CD4-positive, alpha-beta T cell treated with Interferon gamma for 1 hour (primary cell): ENCODE measurements at regions not wholly inside any gene's neighbourhood (a gene's known extent, or its start where the extent isn't known, plus 50 kb on each side); places are given as distances from the start of the nearest gene placed in this dataset.
"Not testable (repeated sequence)": the region's sequence is repeated elsewhere in the genome, so short reads cannot be mapped to it uniquely, and the experiment has no call there.

Source experiments
- DNase-seq: peaks from one replicate; pipeline ENCODE4 v3.0.0-alpha.2; 2020

GRCh38 chr18:44569391-44570055 lies 111.2 kb upstream of the SETBP1 start:
- DNase-seq, result no peak

- no peak for DNase-seq
These were observed 101.5 kb upstream of the SETBP1 start for GRCh38 chr18:44579028-44579702.

- DNase-seq, result no peak
These were observed 100.9 kb upstream of the SETBP1 start for GRCh38 chr18:44579745-44580144.

- DNase-seq, result no peak
These were observed 100.5 kb upstream of the SETBP1 start for GRCh38 chr18:44580159-44580558.

GRCh38 chr18:44580782-44581181 lies 99.9 kb upstream of the SETBP1 start:
- not testable (repeated sequence) for DNase-seq

- DNase-seq, result no peak
These were observed 98.2 kb upstream of the SETBP1 start for GRCh38 chr18:44582456-44582855.

GRCh38 chr18:44584900-44585299 lies 95.8 kb upstream of the SETBP1 start:
- DNase-seq, result no peak

- no peak for DNase-seq
These were observed 93.7 kb upstream of the SETBP1 start for GRCh38 chr18:44586782-44587524.

- DNase-seq, result no peak
These were observed 92.2 kb upstream of the SETBP1 start for GRCh38 chr18:44588508-44588907.

GRCh38 chr18:44589693-44590355 lies 90.9 kb upstream of the SETBP1 start:
- DNase-seq, result no peak

GRCh38 chr18:44590956-44591670 lies 89.6 kb upstream of the SETBP1 start:
- no peak for DNase-seq

- no peak for DNase-seq
These were observed 88.0 kb upstream of the SETBP1 start for GRCh38 chr18:44592639-44593038.

GRCh38 chr18:44594799-44595467 lies 85.8 kb upstream of the SETBP1 start:
- no peak for DNase-seq

- no peak for DNase-seq
These were observed 82.9 kb upstream of the SETBP1 start for GRCh38 chr18:44597797-44598196.

GRCh38 chr18:44598514-44598913 lies 82.2 kb upstream of the SETBP1 start:
- DNase-seq, result no peak

- DNase-seq, result no peak
These were observed 81.3 kb upstream of the SETBP1 start for GRCh38 chr18:44599412-44599811.

- DNase-seq, result no peak
These were observed 79.2 kb upstream of the SETBP1 start for GRCh38 chr18:44601447-44601846.

GRCh38 chr18:44602380-44602779 lies 78.3 kb upstream of the SETBP1 start:
- DNase-seq, result no peak

GRCh38 chr18:44602845-44603244 lies 77.8 kb upstream of the SETBP1 start:
- DNase-seq, result no peak

- DNase-seq, result no peak
These were observed 71.3 kb upstream of the SETBP1 start for GRCh38 chr18:44609181-44609941.

- no peak for DNase-seq
These were observed 59.9 kb upstream of the SETBP1 start for GRCh38 chr18:44620812-44621211.
